ENCODE measurements at regions not wholly inside any gene's neighbourhood (a gene's known extent, or its start where the extent isn't known, plus 50 kb on each side); places are given as distances from the start of the nearest gene placed in this dataset.

- TF ChIP-seq CTCF (IDR thresholded peaks at IDR 0.05; ENCODE audit: insufficient read depth, low read length) (no peak), POLR2AphosphoS5 (IDR thresholded peaks at IDR 0.05; ENCODE audit: low read depth) (no peak), SPI1 (IDR thresholded peaks at IDR 0.05; ENCODE audit: borderline replicate concordance, low read depth) (no peak), GABPA (IDR thresholded peaks at IDR 0.05; ENCODE audit: low read depth) (no peak)
Observed at GRCh38 chr7:72492461-72493065, 80.4 kb upstream of the CALN1 start.
